ENCODE measurements at regions not wholly inside any gene's neighbourhood (a gene's known extent, or its start where the extent isn't known, plus 50 kb on each side); places are given as distances from the start of the nearest gene placed in this dataset.

- Histone ChIP-seq H3K4me1 (no peaks in the 10 kb centered on the region), H3K4me3 (no peak overlapping the region), H3K27me3 (no peaks in the 10 kb centered on the region), H3K27ac (no peak overlapping the region), H3K36me3 (no peaks in the 10 kb centered on the region), H3K9me3 (no peaks in the 10 kb centered on the region)
- intact Hi-C loops (cut with DNase I; ENCODE audit: low total_unique reads): no loop called here
- TF ChIP-seq CTCF (IDR thresholded peaks at IDR 0.05): no peak
- no peak for DNase-seq
Observed at GRCh38 chr16:64580558-64580957, 541.3 kb downstream of the CDH11 start.

GRCh38 chr16:64579712-64580111, 542.2 kb downstream of the CDH11 start:
- no peak for TF ChIP-seq CTCF (IDR thresholded peaks at IDR 0.05)

GRCh38 chr16:64545768-64546167, 576.1 kb downstream of the CDH11 start:
- no peaks in the 10 kb centered on the region for H3K36me3 ChIP-seq
- intact Hi-C loops (cut with DNase I; ENCODE audit: low total_unique reads): no loop called here
- no peak for TF ChIP-seq CTCF (IDR thresholded peaks at IDR 0.05)
- no peaks in the 10 kb centered on the region for H3K9me3 ChIP-seq
- H3K4me3 ChIP-seq: no peak overlapping the region
- no peak for DNase-seq
- no peaks in the 10 kb centered on the region for H3K27me3 ChIP-seq
- no peaks in the 10 kb centered on the region for H3K4me1 ChIP-seq
- H3K27ac ChIP-seq: no peak overlapping the region

More at GRCh38 chr16:64579712-64580111, 542.2 kb downstream of the CDH11 start:
- Histone ChIP-seq H3K27ac (no peak overlapping the region), H3K36me3 (no peaks in the 10 kb centered on the region), H3K4me1 (no peaks in the 10 kb centered on the region), H3K27me3 (no peaks in the 10 kb centered on the region), H3K4me3 (no peak overlapping the region), H3K9me3 (no peaks in the 10 kb centered on the region)
- no peak for DNase-seq
- intact Hi-C loops (cut with DNase I; ENCODE audit: low total_unique reads): no loop called here

GRCh38 chr16:64544859-64545258, 577.0 kb downstream of the CDH11 start:
- Histone ChIP-seq H3K9me3 (no peaks in the 10 kb centered on the region), H3K27ac (no peak overlapping the region), H3K36me3 (no peaks in the 10 kb centered on the region), H3K27me3 (no peaks in the 10 kb centered on the region), H3K4me1 (no peaks in the 10 kb centered on the region), H3K4me3 (no peak overlapping the region)
- DNase-seq: no peak
- intact Hi-C loops (cut with DNase I; ENCODE audit: low total_unique reads): no loop called here
- no peak for TF ChIP-seq CTCF (IDR thresholded peaks at IDR 0.05)

GRCh38 chr16:64543441-64543840, 578.4 kb downstream of the CDH11 start:
- no peak for DNase-seq
- TF ChIP-seq CTCF (IDR thresholded peaks at IDR 0.05): no peak

GRCh38 chr16:64543031-64543430, 578.8 kb downstream of the CDH11 start:
- H3K36me3 ChIP-seq: no peaks in the 10 kb centered on the region
- no peaks in the 10 kb centered on the region for H3K9me3 ChIP-seq
- intact Hi-C loops (cut with DNase I; ENCODE audit: low total_unique reads): no loop called here
- DNase-seq: no peak
- H3K4me1 ChIP-seq: no peaks in the 10 kb centered on the region
- TF ChIP-seq CTCF (IDR thresholded peaks at IDR 0.05): no peak
- H3K27ac ChIP-seq: no peak overlapping the region
- no peak overlapping the region for H3K4me3 ChIP-seq
- no peaks in the 10 kb centered on the region for H3K27me3 ChIP-seq

More at GRCh38 chr16:64543441-64543840, 578.4 kb downstream of the CDH11 start:
- Histone ChIP-seq H3K9me3 (no peaks in the 10 kb centered on the region), H3K4me1 (no peaks in the 10 kb centered on the region), H3K36me3 (no peaks in the 10 kb centered on the region), H3K27ac (no peak overlapping the region), H3K4me3 (no peak overlapping the region), H3K27me3 (no peaks in the 10 kb centered on the region)
- intact Hi-C loops (cut with DNase I; ENCODE audit: low total_unique reads): no loop called here

Data from tibial artery (tissue), 4 donors.